Stimulated activated CD8-positive, alpha-beta memory T cell treated with anti-CD3 and anti-CD28 coated beads, Interleukin-4, amount 100 ng/mL, for 4 hours (primary cell): ENCODE measurements at regions not wholly inside any gene's neighbourhood (a gene's known extent, or its start where the extent isn't known, plus 50 kb on each side); places are given as distances from the start of the nearest gene placed in this dataset.

Experiments
- DNase-seq, 2 donors: peaks; one replicate each; pipeline ENCODE4 v3.0.0-alpha.2; 2020; ENCODE audit warnings: low read depth in 2 of 2, low spot score in 1 of 2

DNA sequence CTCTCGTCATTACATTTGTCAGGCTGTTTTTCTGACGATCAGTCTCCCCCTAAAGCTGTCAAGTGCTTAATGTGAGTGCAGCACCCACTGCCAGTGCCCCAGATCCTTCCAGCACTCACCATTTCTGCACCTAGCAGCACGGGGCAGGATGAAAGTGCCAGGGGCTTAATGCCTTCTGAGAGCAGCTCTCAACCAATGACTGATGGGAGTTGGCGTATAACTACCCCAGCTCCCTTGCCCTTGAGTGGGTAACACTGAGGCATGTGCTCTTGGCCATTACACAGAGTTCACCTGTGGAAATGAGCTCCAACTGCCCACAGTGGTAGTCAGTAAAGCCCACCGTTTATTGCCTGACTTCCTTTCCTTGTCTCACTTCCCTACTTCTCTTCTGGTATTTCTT is 226.2 kb upstream of the BCOR start:
- no peak for DNase-seq

DNA sequence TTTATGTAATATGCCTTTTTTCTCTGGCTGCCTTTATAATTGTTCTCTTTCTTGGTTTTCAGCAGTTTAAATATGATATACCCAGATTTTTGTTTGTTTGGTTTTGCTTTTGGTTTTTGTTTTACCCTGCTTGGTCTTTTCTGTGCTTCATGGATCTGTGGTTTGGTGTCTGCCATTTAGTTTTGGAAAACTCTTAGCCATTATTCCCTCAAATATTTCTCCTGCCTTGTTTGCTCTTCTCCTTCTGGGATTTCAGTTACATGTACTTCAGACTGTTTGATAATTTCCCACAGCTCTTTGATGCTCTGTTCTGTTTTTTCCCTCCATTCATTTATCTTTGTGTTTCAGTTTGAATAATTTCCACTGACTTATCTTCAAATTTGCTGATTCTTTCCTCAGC is 223.1 kb upstream of the BCOR start:
- no peak for DNase-seq

DNA sequence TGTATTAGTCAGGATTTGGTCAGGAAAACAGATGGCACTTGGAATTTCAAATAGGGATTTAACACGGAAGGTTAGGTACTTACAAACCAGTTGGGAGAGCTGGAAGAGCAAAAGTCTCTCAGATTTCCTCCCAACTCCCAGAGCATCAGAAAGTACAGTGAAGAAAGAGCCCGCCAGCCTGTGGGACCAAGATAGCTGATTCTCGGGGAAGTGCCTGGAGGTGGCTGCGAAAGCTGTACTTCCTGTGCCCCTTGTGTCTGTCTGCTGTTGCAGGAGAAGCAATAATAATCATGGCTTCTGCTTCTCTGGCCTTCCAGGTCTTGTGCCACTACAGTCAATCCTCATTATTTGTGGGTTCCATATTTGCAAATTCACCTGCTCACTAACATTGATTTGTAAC is 221.0 kb upstream of the BCOR start:
- no peak for DNase-seq

DNA sequence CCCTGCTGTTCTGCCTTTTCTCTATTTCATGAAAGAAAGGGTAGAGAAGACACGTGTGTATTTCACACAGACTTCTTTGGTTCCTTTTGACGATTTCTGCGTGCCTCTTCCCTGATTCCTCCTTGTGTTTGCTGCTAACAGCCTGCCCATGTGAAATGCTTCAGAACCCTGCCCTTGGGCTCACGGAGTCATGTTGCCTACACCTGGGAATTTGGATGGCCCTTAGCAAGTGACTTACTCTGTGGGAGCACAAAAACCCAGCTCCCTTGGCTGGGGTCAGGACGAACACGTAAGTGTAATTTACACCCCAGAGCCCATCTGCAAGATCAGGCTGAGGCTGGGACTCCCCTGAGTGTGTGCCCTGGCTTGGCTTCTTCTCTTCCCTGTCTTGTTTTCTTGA is 220.3 kb upstream of the BCOR start:
- no peak for DNase-seq

DNA sequence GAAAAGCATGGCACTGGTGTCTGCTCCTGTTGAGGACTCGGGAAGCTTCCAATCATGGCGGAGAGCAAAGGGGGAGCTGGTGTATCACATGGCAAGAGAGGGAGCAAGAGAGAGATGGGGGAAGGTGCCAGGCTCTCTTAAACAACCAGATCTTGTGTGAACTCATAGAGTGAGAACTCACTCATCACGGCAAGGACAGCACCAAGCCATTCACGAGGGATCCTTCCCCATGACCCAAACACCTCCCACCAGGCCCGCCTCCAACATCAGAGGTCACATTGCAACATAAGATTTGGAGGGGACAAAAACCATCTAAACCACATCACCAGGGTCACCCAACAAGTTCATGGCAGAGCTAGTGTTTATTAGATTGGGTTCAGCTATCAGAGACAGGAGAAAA is 218.7 kb upstream of the BCOR start:
- DNase-seq, result no peak

DNA sequence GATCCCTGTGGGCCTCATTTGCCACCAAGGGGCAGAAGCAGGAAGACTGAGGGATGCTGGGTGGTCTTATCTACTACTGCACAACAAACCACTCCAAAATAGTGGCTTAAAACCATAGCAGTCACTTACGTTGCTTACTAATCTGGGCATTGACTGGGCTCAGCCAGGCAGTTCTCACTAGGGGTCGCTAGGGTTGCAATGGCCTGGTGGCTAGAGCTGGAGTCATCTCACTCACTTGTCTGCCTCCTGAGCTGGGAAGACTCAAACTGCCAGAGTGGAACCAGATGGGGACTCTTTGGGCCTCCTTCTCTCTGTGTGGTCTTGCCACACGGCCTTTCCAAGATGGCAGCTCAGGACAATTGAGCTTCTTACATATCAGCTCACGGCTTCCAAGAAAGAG is 216.3 kb upstream of the BCOR start:
- DNase-seq, result no peak

DNA sequence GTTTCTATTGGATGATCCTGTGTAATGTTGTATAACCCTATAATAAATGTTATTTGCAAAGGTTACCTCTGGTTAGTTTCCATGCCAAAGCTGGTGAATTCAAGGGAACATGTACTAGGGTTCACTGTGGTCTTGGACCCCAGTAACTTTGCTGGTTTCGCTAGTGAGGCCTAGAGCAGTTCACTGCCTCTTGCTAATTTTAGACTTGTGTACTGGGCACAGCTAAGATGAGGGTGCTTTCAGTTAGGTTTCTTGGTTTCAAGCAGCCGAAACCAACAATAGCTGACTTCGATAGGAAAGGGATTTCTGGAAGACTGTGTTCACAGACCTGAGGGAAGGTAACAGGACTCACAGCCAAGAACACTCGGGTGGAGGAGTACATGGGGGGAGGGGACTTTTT is 215.5 kb upstream of the BCOR start:
- no peak for DNase-seq

DNA sequence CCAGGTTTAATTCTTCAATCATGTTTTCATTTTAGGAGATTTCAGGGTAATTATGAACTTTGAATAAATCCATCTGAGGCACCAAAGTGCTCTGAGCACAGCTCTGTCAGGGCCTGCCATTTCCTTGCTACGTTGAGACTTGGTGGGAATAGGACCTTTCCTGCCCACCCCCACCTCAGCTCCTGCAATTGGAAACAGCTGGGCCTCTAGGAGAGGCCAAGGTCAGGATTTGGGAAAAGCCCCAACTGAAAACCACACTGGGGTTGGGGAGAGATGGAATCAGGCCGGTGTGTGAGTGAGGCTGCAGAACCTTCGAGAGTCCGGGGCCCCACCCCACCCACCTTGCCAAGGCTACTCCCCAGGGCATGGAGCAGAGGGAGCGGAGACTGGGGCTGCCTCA is 212.7 kb upstream of the BCOR start:
- DNase-seq, result no peak

DNA sequence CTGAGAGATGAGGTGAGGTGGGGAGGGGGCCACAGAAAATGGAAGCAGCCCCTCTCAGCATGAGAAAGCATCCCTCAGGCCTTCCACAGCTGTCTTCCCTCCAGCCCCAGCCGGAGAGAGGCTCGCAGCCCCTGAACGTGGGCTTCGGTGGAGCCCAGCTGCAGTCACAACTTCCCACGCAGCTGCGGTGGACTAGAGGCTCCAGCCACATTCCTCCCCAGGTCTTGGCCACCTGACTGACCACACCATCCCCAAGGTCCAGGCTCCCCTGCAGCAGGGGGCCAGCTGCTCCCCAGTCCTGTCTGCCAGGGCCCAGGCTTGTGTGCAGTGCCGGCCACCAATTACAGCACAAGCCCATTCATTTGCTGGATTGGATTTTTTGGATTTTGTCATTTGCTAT is 212.3 kb upstream of the BCOR start:
- DNase-seq, result no peak

DNA sequence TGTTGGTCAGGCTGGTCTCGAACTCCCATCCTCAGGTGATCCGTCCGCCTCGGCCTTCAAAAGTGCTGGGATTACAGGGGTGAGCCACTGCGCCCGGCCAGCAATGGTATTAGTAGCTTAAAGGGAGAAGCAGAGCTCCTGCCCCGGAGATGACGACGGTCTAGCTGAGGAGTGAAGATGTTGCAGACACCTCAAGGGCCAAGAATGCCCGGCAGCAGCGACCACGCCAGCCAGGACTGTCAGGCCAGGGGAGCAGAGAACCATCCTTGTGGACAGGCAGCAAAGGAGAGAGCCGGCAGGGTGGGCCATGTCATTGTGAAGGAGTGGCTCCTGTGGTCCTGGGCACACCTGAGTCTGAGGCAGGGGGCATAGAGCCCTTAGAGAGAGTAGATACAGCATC is 210.1 kb upstream of the BCOR start:
- no peak for DNase-seq

DNA sequence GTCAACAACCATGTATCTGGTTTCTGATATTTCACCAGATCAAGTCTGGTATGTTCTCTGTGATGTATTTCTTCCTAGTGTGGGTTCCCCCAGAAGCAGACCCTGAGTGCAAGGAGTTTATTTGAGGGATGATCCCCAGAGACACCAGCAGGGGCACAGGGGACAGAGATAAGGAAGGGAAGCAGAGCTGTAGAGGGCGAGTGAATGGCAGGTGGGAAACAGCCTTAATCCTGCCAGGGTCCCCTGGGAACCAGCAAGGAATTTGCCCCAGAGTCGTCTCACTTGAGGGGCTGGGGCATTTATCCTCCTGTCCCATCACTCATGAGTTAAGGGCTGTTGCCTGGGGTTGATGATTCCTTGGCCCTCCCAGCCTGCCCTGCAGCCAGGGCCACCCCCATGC is 206.4 kb upstream of the BCOR start:
- no peak for DNase-seq

DNA sequence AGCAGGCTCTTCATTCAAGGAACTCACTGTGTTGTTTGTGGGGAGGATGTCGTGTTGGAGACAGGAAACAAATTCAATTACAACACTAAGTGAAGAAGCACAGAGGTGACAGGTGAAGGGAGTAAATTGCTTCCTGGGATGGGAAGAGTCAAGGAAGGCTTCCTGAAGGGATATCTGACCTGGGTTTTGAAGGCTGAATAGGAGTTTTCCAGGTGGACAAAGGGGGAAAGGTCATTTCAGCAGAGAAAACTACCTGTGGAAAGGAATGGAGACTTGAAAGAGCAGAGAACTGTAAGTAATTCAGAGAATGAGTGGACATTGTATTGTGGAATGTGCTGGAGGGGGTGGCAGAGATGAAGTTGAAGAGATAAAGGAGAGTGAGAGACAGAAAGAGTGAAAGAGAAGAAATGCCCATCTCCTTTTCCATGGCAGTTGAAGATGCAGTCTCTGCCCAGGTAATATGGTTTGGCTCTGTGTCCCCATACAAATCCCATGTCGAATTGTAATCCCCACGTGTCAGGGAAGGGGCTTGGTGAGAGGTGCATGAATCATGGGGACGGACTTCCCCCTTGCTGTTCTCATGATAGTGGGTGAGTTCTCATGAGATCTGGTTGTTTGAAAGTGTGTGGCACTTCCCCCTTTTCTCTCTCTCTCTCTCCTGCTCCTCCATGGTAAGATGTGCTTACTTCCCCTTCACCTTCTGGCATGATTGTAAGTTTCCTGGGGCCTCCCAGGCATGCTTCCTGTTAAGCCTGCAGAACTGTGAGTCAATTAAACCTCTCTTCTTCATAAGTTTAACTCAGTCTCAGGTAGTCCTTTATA is 205.7 kb upstream of the BCOR start:
- no peak for DNase-seq

DNA sequence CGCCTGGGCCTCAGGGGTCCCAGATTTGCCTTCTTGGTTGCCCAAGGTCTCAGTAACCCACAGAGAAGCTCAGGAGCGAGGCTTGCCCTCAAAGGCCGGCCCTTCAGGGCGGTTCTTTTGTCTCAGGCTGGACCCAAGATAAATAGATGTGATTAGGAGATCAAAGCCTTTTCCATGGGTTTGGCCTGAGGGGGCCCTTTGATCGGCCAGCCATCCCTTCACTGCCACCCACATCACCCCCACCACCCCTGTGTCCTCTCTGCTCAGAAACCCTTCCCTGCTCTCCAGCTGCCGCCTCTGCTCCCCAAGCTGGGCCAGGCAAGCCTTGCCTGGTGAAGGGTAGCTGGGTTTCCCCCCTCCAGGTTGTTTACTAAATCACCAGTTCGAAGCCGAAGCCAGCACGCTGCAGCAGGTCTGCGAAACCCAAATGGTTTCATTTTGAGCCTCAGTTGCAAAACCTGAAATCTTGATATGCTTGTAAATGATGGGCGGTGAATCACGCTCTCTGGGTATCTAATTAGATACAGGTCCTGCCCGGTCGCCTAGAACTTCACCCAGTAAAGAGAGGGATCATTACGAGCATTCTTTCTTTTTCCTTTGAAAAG is 202.6 kb upstream of the BCOR start:
- no peak for DNase-seq

DNA sequence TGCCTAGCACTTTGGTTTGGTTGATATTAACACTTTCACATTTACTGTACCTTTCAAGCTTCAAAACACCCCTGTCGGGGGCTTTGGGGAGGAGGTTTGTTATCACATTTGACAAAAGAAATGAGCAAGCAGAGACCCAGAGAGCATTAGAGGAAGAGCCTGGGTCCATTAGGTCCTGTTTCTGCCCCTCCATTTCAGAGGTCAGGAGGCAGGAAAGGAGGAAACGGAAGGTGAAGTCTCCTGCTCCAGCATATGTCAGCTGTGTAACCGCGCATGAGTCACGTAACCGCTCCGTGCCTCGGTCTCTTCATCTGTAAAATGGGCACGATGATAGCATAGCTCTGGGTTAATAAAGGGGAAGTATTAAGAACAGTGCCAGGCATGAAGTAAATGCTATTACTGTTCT is 201.9 kb upstream of the BCOR start:
- DNase-seq, result no peak

DNA sequence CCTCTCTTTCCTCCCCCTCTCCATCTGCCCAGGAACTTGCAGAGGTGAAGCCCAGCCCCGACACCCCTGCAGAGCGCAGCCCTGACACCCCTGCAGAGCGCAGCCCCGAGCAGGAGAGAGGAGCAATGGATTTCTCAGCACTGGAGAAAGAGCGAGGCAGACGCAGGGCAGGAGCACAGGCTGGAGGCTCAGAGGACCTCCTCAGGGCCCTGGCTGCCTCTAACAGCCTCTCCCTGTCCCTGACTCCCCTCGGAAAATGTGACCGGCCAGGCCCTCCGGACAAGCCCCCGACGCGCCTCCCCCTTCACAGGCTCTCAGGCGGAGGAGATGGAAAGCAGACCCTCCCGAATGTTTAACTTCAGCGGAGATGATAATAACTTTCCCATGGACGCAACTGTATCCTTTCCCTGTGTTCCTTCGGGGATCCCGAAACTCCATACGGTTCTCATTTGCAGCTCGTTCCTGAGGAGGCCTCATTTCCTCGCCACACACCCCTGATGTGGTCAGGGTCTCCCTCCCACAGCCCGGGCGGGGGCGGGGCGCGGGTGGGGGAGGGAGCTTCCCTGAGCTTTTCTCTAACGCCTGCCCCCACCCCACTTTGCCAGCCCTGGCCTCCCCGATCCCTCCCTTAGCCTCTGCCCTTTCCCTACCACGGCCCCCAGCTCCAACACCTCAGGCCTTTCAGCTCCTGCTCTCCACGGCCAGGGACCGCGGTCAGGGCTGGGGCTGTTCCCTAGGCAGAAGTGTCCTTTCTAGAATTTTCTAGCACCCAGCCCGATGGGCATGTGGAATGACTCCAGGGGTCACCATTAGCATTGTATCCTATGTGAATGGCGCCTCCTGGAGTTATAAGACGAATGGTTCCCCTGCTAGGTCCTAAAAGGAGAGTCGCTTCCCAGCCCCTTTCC is 201.1 kb upstream of the BCOR start:
- DNase-seq, result no peak

DNA sequence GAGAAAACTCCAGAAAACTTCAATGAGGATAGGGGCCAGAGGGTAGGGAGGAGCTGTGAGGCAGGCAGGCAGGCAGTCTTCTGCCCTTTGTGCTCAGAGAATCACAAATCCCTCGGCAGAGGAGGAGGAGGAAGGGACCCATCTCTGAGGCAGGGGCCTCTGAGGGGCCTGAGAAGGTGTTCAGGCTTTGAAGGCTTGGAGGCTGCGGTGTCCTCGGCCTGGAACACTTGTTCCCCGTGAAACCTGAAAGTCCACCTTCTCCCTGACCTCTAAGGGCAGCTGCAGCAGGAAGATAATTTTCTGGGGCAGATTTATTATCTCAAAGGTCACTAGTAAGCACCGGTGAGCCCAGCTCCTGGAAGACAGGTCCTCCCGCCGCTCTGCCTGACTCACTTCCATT is 200.3 kb upstream of the BCOR start:
- DNase-seq, result no peak

DNA sequence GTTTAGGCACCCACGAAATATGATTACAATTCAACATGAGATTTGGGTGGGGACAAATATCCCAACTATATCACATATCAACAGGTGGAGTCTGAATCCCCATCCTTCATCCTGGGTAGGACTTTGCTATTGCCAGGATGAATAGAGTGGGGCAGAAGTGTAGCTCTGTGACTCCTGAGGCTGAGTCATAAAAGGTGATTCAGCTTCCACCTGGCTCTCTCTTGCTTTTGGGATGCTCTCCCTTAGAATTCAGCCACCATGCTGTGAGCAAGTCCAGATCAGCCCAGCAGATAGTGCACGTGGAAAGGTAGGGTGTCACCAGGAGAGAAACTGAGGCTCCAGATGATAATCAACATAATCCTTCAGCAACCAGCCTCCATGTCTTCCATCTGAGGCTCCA is 193.8 kb upstream of the BCOR start:
- DNase-seq, result no peak

DNA sequence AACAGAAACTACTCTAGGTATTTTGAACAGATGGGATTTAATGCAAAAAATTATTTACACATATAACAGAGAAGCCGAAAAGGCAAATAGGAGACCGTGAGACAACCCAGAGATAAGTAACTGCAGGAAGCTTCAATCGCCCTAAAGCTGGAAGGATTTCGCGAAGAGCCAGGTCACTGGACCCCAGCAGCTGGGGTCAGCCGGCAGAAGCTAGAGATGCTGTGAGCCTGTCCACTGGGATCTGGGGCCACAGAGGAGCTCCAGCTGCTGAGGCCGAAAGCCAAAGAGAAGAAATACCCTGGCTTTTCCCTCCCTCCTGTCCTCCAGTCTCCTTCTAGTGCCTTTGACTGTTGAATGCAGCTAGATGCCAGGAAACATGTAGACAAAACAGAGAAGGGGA is 192.8 kb upstream of the BCOR start:
- no peak for DNase-seq

DNA sequence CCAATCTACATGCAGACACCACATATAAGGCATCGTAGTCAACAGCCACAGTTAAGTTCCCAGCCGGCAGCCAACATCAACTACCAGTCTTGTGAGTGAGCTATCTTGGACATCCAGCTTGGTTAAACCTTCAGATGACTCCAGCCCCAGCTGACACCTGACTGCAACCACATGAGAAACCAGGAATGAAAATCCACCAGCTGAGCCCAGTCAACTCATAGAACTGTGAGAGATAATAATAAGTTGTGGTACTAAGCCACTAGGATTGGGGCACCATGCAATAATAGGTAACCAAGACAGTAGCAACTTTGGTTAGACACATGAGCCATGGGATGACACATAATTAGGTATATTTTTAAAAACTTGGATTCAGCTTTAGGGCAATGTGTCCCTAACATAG is 188.1 kb upstream of the BCOR start:
- no peak for DNase-seq

DNA sequence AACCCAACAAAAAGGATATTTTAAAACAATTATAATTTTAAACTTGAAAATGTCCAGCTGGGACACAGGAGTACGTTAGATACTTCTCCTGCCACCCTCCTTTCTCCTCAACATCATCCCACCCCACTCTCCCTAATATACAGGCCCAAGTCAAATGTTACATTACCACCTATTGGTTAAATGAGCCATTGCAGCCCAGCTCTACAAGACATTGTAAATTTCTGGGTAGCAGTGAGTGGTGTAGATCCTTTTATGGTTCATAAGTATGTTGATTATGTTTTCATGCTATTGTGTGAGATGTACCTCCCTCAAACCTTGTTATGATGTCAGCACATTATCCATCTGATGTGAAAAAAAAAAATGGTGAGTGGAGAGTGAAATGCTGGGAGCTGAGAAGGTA is 187.1 kb upstream of the BCOR start:
- no peak for DNase-seq

DNA sequence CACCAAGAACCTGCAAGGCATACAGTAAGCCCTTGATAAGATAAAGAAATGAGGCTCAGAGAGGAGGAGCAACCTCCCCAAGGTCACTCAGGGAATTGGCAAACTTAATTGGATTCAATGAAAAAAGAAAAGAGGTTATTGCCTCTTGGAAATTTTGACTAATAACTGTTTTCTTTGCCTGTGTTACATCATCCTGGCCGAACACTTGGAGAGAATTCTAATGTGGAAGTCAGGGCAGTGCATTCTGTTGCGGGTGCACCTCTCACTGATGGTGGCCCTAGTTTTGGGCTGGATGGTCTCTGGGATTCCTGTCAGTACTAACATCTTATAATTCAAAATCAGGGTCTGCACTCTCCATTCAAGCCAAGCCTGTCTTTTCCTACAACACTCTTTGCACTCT is 186.2 kb upstream of the BCOR start:
- DNase-seq, result no peak
